Activated CD4-positive, alpha-beta T cell treated with anti-CD3 and anti-CD28 coated beads for 36 hours (primary cell): ENCODE measurements at regions not wholly inside any gene's neighbourhood (a gene's known extent, or its start where the extent isn't known, plus 50 kb on each side); places are given as distances from the start of the nearest gene placed in this dataset.
A peak's percentile ranks its signal among the peaks of the same experiment; 100 is the strongest.
"Not testable (repeated sequence)": the region's sequence is repeated elsewhere in the genome, so short reads cannot be mapped to it uniquely, and the experiment has no call there.

ENCODE experiments used
- ATAC-seq: fragments of 200-7000 bp; cut with Tn5 transposase; one replicate; pipeline ENCODE4 v1.10.0; 2021; ENCODE audit warnings: mild to moderate bottlenecking, moderate library complexity
- CTCF ChIA-PET: fragments of 350-600 bp; sonication (Branson Sonifier 250); formaldehyde crosslinking; loops from one replicate; lab custom pipeline; 2021; ENCODE audit warnings: antibody characterized with exemption; lab: Charles Lee
- POLR2A ChIA-PET: fragments of 350-600 bp; sonication (Branson Sonifier 250); formaldehyde crosslinking; loops from one replicate; lab custom pipeline; 2021; ENCODE audit warnings: antibody characterized with exemption, inconsistent platforms; lab: Charles Lee
- DNase-seq: peaks from one replicate; pipeline ENCODE4 v3.0.0-alpha.2; 2020
- H3K27ac Mint-ChIP-seq: one replicate; pipeline ENCODE4 v1.8.0; 2021; ENCODE audit warnings: mixed read lengths
- H3K27me3 Mint-ChIP-seq: one replicate; pipeline ENCODE4 v1.8.0; 2021; ENCODE audit warnings: mixed read lengths
- H3K36me3 Mint-ChIP-seq: one replicate; pipeline ENCODE4 v1.8.0; 2021; ENCODE audit warnings: low read depth, mixed read lengths
- H3K4me1 Mint-ChIP-seq: one replicate; pipeline ENCODE4 v1.8.0; 2021; ENCODE audit warnings: mixed read lengths
- H3K4me3 Mint-ChIP-seq: one replicate; pipeline ENCODE4 v1.8.0; 2021; ENCODE audit warnings: mild to moderate bottlenecking, moderate library complexity, mixed read lengths
- H3K9me3 Mint-ChIP-seq: one replicate; pipeline ENCODE4 v1.8.0; 2021; ENCODE audit warnings: low read depth, mixed read lengths
- intact Hi-C, 2 experiments: fragments of 100-400 bp; cut with DNase I in 1 of 2; cut with micrococcal nuclease in 1 of 2; formaldehyde crosslinking; loops; one replicate each; pipeline versions ENCODE4 v1.14.2 to v1.15.1; 2022 to 2024; cut with DNase I, micrococcal nuclease

GRCh38 chr12:89875225-89875624 is 166.6 kb upstream of the ATP2B1 start:
- Mint-ChIP-seq H3K9me3 (peaks cover 2% of the 10 kb centered on the region), H3K36me3 (peaks cover 2% of the 10 kb centered on the region), H3K4me3 (no peak overlapping the region), H3K27ac (no peak overlapping the region), H3K4me1 (peaks cover 14% of the 10 kb centered on the region), H3K27me3 (no peaks in the 10 kb centered on the region)
- POLR2A ChIA-PET, result no interaction called here
- intact Hi-C loops, result no loop called here
- CTCF ChIA-PET, result interaction anchor here (1.3 kb wide), 1 partner anchor 62 kb away, joined by 3 read pairs; no protein-coding TSS in a partner anchor
- ATAC-seq, result no peak
- DNase-seq, result no peak

- intact Hi-C loops, result no loop called here
Measured at GRCh38 chr12:89874146-89874545, 165.5 kb upstream of the ATP2B1 start.

GRCh38 chr12:89873745-89874144 is 165.1 kb upstream of the ATP2B1 start:
- CTCF ChIA-PET, result interaction anchor here (0.9 kb wide), 1 partner anchor 158 kb away, joined by 3 read pairs; no protein-coding TSS in a partner anchor
- ATAC-seq (no peak), DNase-seq (no peak)
- H3K27ac Mint-ChIP-seq, result no peak overlapping the region
- no peaks in the 10 kb centered on the region for H3K27me3 Mint-ChIP-seq
- intact Hi-C loops, result no loop called here
- H3K36me3 Mint-ChIP-seq, result peaks cover 2% of the 10 kb centered on the region
- peaks cover 3% of the 10 kb centered on the region for H3K9me3 Mint-ChIP-seq
- H3K4me3 Mint-ChIP-seq, result no peak overlapping the region
- POLR2A ChIA-PET, result no interaction called here
- peaks cover 5% of the 10 kb centered on the region for H3K4me1 Mint-ChIP-seq

More at GRCh38 chr12:89874146-89874545, 165.5 kb upstream of the ATP2B1 start:
- Mint-ChIP-seq H3K4me1 (peaks cover 9% of the 10 kb centered on the region), H3K27ac (no peak overlapping the region), H3K4me3 (no peak overlapping the region), H3K27me3 (no peaks in the 10 kb centered on the region), H3K36me3 (peaks cover 2% of the 10 kb centered on the region), H3K9me3 (peaks cover 3% of the 10 kb centered on the region)
- DNase-seq, result no peak
- POLR2A ChIA-PET, result no interaction called here
- no peak for ATAC-seq
- CTCF ChIA-PET, result interaction anchor here (0.9 kb wide), 1 partner anchor 159 kb away, joined by 3 read pairs; no protein-coding TSS in a partner anchor

GRCh38 chr12:89872922-89873630 is 164.4 kb upstream of the ATP2B1 start:
- H3K27me3 Mint-ChIP-seq, result no peaks in the 10 kb centered on the region
- no peak overlapping the region for H3K4me3 Mint-ChIP-seq
- H3K4me1 Mint-ChIP-seq, result no peaks in the 10 kb centered on the region
- H3K36me3 Mint-ChIP-seq, result peaks cover 2% of the 10 kb centered on the region
- intact Hi-C loops, result no loop called here
- ChIA-PET POLR2A (no interaction called here), CTCF (no interaction called here)
- H3K9me3 Mint-ChIP-seq, result peaks cover 3% of the 10 kb centered on the region
- ATAC-seq (no peak), DNase-seq (no peak)
- no peak overlapping the region for H3K27ac Mint-ChIP-seq

- no peak for DNase-seq
- Mint-ChIP-seq H3K27ac (no peak overlapping the region), H3K36me3 (peaks cover 2% of the 10 kb centered on the region), H3K4me3 (no peak overlapping the region), H3K4me1 (no peaks in the 10 kb centered on the region), H3K9me3 (peaks cover 3% of the 10 kb centered on the region), H3K27me3 (no peaks in the 10 kb centered on the region)
- intact Hi-C loops, result no loop called here
- ChIA-PET CTCF (no interaction called here), POLR2A (no interaction called here)
- ATAC-seq, result no peak
Measured at GRCh38 chr12:89870413-89871184, 162.0 kb upstream of the ATP2B1 start.

GRCh38 chr12:89867611-89868010 is 159.0 kb upstream of the ATP2B1 start:
- H3K36me3 Mint-ChIP-seq, POLR2A ChIA-PET, H3K9me3 Mint-ChIP-seq, H3K27me3 Mint-ChIP-seq, H3K27ac Mint-ChIP-seq, ATAC-seq, H3K4me3 Mint-ChIP-seq, DNase-seq, intact Hi-C loops, CTCF ChIA-PET: not testable (repeated sequence)
- peaks cover 22% of the 10 kb centered on the region for H3K4me1 Mint-ChIP-seq

- DNase-seq (no peak), ATAC-seq (no peak)
- peaks cover 8% of the 10 kb centered on the region for H3K9me3 Mint-ChIP-seq
- H3K36me3 Mint-ChIP-seq, result peaks cover 2% of the 10 kb centered on the region
- POLR2A ChIA-PET, result interaction anchor here (0.7 kb wide), 1 partner anchor 103 kb away, joined by 4 read pairs; no protein-coding TSS in a partner anchor
- H3K27ac Mint-ChIP-seq, result peak overlapping the region; percentile 55
- no peak overlapping the region for H3K4me3 Mint-ChIP-seq
- H3K27me3 Mint-ChIP-seq, result no peaks in the 10 kb centered on the region
- CTCF ChIA-PET, result interaction anchor here (0.7 kb wide), 1 partner anchor 151 kb away, joined by 4 read pairs; no protein-coding TSS in a partner anchor
- peaks cover 48% of the 10 kb centered on the region for H3K4me1 Mint-ChIP-seq
- intact Hi-C loops, result loop anchor here (5.0 kb wide), 4 partner anchors 83 to 228 kb away; no protein-coding TSS in a partner anchor
Measured at GRCh38 chr12:89864411-89864810, 155.8 kb upstream of the ATP2B1 start.

GRCh38 chr12:89863968-89864367 is 155.3 kb upstream of the ATP2B1 start:
- peaks cover 8% of the 10 kb centered on the region for H3K9me3 Mint-ChIP-seq
- peak; percentile 25 for ATAC-seq
- intact Hi-C loops, result loop anchor here (1.0 to 5.0 kb wide), 10 partner anchors 17 to 824 kb away; partner anchors contain the start of gene ATP2B1 (in 1 of the 2)
- ChIA-PET CTCF (interaction anchor here (0.7 kb wide), 1 partner anchor 151 kb away, joined by 4 read pairs; no protein-coding TSS in a partner anchor), POLR2A (interaction anchor here (0.7 to 1.0 kb wide), 3 partner anchors 87 to 636 kb away, joined by 3 to 6 read pairs (median 4); no protein-coding TSS in a partner anchor)
- H3K4me3 Mint-ChIP-seq, result peak overlapping the region; percentile 70
- no peak for DNase-seq
- peaks cover 2% of the 10 kb centered on the region for H3K36me3 Mint-ChIP-seq
- peaks cover 52% of the 10 kb centered on the region for H3K4me1 Mint-ChIP-seq
- H3K27me3 Mint-ChIP-seq, result no peaks in the 10 kb centered on the region
- peak overlapping the region; percentile 98 for H3K27ac Mint-ChIP-seq

GRCh38 chr12:89863493-89863938 is 154.9 kb upstream of the ATP2B1 start:
- H3K27me3 Mint-ChIP-seq, result no peaks in the 10 kb centered on the region
- ChIA-PET CTCF (interaction anchor here (0.8 to 1.0 kb wide), 2 partner anchors 17 to 217 kb away, joined by 3 to 5 read pairs; no protein-coding TSS in a partner anchor), POLR2A (interaction anchor here (0.7 to 1.0 kb wide), 2 partner anchors 88 to 636 kb away, joined by 3 to 6 read pairs; no protein-coding TSS in a partner anchor)
- peaks cover 8% of the 10 kb centered on the region for H3K9me3 Mint-ChIP-seq
- intact Hi-C loops, result loop anchor here (1.0 to 5.0 kb wide), 10 partner anchors 18 to 823 kb away; partner anchors contain the start of gene ATP2B1 (in 1 of the 2)
- H3K27ac Mint-ChIP-seq, result peak overlapping the region; percentile 98
- peak; percentile 76 for DNase-seq
- ATAC-seq, result peak; percentile 69
- peak overlapping the region; percentile 70 for H3K4me3 Mint-ChIP-seq
- H3K4me1 Mint-ChIP-seq, result peaks cover 56% of the 10 kb centered on the region
- H3K36me3 Mint-ChIP-seq, result peaks cover 2% of the 10 kb centered on the region

GRCh38 chr12:89862511-89863445 is 154.1 kb upstream of the ATP2B1 start:
- H3K36me3 Mint-ChIP-seq, result peaks cover 2% of the 10 kb centered on the region
- POLR2A ChIA-PET, result interaction anchor here (0.7 to 1.0 kb wide), 2 partner anchors 88 to 635 kb away, joined by 3 to 6 read pairs; no protein-coding TSS in a partner anchor
- ATAC-seq (peak; percentile 40), DNase-seq (peak; percentile 45)
- H3K9me3 Mint-ChIP-seq, result peaks cover 8% of the 10 kb centered on the region
- CTCF ChIA-PET, result interaction anchor here (0.8 to 1.4 kb wide), 4 partner anchors 18 to 320 kb away, joined by 3 to 5 read pairs (median 3); partner anchors contain the start of gene ATP2B1
- peak overlapping the region; percentile 70 for H3K4me3 Mint-ChIP-seq
- intact Hi-C loops, result loop anchor here (1.0 to 5.0 kb wide), 10 partner anchors 19 to 822 kb away; partner anchors contain the start of gene ATP2B1 (in 1 of the 2)
- peaks cover 62% of the 10 kb centered on the region for H3K4me1 Mint-ChIP-seq
- peak overlapping the region; percentile 98 for H3K27ac Mint-ChIP-seq
- no peaks in the 10 kb centered on the region for H3K27me3 Mint-ChIP-seq
